Smooth muscle cell (in vitro differentiated cells): ENCODE measurements at regions not wholly inside any gene's neighbourhood (a gene's known extent, or its start where the extent isn't known, plus 50 kb on each side); places are given as distances from the start of the nearest gene placed in this dataset.

Experiments
- DNase-seq: peaks from one replicate; lab custom pipeline; 2025; ENCODE audit not compliant: unreplicated experiment; lab: John Stamatoyannopoulos, UW
- H2AFZ ChIP-seq: fragments of 200-600 bp; sonication (generic); 2 replicates; pipeline ENCODE4 v1.6.0; 2016; ENCODE audit warnings: antibody characterized with exemption, low read depth, mild to moderate bottlenecking
- H3F3A ChIP-seq: fragments of 200-600 bp; sonication (generic); 2 replicates; pipeline ENCODE4 v1.6.0; 2017; ENCODE audit warnings: antibody characterized with exemption, low read depth
- H3K27ac ChIP-seq: fragments of 200-600 bp; sonication (generic); 2 replicates; pipeline ENCODE4 v1.5.1; 2016; ENCODE audit warnings: low read depth, mild to moderate bottlenecking
- H3K27me3 ChIP-seq: fragments of 200-600 bp; sonication (generic); 2 replicates; pipeline ENCODE4 v1.6.1; 2016; ENCODE audit warnings: low read depth, mild to moderate bottlenecking
- H3K36me3 ChIP-seq: fragments of 200-600 bp; sonication (generic); 2 replicates; pipeline ENCODE4 v1.5.1; 2016; ENCODE audit warnings: low read depth
- H3K4me1 ChIP-seq: fragments of 200-600 bp; sonication (generic); 2 replicates; pipeline ENCODE4 v1.5.1; 2016; ENCODE audit warnings: low read depth
- H3K4me2 ChIP-seq: fragments of 200-600 bp; sonication (generic); 2 replicates; pipeline ENCODE4 v1.6.0; 2016; ENCODE audit warnings: mild to moderate bottlenecking
- H3K4me3 ChIP-seq: fragments of 200-600 bp; sonication (generic); 2 replicates; pipeline ENCODE4 v1.5.1; 2016; ENCODE audit warnings: mild to moderate bottlenecking
- H3K79me2 ChIP-seq: fragments of 200-600 bp; sonication (generic); 2 replicates; pipeline ENCODE4 v1.6.0; 2016; ENCODE audit warnings: low read depth, mild to moderate bottlenecking
- H3K9ac ChIP-seq: fragments of 200-600 bp; sonication (generic); 2 replicates; pipeline ENCODE4 v1.6.0; 2016; ENCODE audit warnings: low read depth
- H3K9me3 ChIP-seq: fragments of 200-600 bp; sonication (generic); replicated peaks from 2 replicates; pipeline ENCODE4 v1.5.1; 2016; ENCODE audit warnings: low read depth
- H4K20me1 ChIP-seq: fragments of 200-600 bp; sonication (generic); 2 replicates; pipeline ENCODE4 v1.6.0; 2016; ENCODE audit warnings: low read depth
- WGBS: methylation state at CpG from one replicate; pipeline ENCODE4 v1.1.7; 2016; ENCODE audit warnings: low lambda C conversion rate; 5-methylcytosine and 5-hydroxymethylcytosine counted together
- TF ChIP-seq, protein P1 (sequence below): fragments of 200-600 bp; sonication (generic); IDR thresholded peaks from 2 replicates; pipeline ENCODE4 v1.5.1; 2017; ENCODE audit warnings: borderline replicate concordance, mild to moderate bottlenecking, antibody characterized with exemption; ENCODE audit not compliant: insufficient read depth, poor library complexity, severe bottlenecking

DNA sequence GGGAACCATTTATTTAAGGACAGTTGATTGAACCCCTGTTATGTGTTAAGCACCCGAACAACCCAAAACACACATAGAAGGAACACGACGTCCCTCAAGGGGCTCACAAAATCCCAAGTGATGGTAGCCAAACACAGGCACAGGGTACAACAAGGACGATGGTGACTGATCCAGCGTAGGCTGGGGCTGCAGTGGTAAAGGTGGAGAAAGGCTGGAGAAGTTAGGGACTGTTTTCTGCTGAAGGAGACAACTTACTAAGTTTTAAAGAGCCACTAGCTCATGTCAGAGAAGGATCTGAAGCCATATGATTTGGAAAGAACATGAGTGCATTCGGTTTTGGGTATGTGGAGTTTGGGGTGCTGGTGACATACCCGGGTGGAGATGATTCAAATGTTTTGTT is 229.6 kb upstream of the TNRC6C start:
- peaks cover 5% of the 10 kb centered on the region for H3K9me3 ChIP-seq
- 92% methylated on average over 7 of the region's 7 CpGs for WGBS

DNA sequence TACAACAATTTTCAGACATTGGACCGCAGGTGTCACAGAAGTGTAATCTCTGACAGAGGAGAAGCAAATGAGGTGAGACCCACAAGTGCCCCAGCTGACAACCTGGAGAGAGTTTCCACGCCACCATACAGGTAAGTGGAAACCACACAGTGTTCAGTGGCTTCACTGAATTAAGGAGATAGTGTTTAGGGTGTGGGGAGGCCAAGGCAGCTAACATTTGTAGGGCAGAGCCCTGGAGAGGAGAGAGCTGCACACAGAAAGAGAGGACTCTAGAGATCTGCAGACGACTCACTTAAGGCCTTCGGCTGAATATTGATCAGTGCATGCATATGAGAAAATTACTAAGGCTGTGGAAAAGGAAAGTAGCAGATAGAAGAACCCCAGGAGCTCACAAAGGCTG is 228.9 kb upstream of the TNRC6C start:
- H3K4me1 ChIP-seq, result peaks cover 7% of the 10 kb centered on the region
- TF ChIP-seq, protein P1, sequence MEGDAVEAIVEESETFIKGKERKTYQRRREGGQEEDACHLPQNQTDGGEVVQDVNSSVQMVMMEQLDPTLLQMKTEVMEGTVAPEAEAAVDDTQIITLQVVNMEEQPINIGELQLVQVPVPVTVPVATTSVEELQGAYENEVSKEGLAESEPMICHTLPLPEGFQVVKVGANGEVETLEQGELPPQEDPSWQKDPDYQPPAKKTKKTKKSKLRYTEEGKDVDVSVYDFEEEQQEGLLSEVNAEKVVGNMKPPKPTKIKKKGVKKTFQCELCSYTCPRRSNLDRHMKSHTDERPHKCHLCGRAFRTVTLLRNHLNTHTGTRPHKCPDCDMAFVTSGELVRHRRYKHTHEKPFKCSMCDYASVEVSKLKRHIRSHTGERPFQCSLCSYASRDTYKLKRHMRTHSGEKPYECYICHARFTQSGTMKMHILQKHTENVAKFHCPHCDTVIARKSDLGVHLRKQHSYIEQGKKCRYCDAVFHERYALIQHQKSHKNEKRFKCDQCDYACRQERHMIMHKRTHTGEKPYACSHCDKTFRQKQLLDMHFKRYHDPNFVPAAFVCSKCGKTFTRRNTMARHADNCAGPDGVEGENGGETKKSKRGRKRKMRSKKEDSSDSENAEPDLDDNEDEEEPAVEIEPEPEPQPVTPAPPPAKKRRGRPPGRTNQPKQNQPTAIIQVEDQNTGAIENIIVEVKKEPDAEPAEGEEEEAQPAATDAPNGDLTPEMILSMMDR, result no peak
- peaks cover 3% of the 10 kb centered on the region for H3K36me3 ChIP-seq
- H3K27ac ChIP-seq, result no peak overlapping the region
- H3K4me3 ChIP-seq, result no peak overlapping the region
- H3K27me3 ChIP-seq, result no peaks in the 10 kb centered on the region
- H3F3A ChIP-seq, result no peaks in the 10 kb centered on the region
- H3K9ac ChIP-seq, result no peak overlapping the region
- H3K79me2 ChIP-seq, result no peaks in the 10 kb centered on the region
- no peaks in the 10 kb centered on the region for H4K20me1 ChIP-seq
- no peak overlapping the region for H3K4me2 ChIP-seq
- no peak for DNase-seq
- H2AFZ ChIP-seq, result no peak overlapping the region
- WGBS, result 87% methylated on average over 4 of the region's 4 CpGs
- peaks cover 5% of the 10 kb centered on the region for H3K9me3 ChIP-seq

More for the DNA sequence above, 229.6 kb upstream of the TNRC6C start:
- Histone ChIP-seq H3K79me2 (no peaks in the 10 kb centered on the region), H3F3A (no peaks in the 10 kb centered on the region), H2AFZ (no peak overlapping the region), H3K27ac (no peak overlapping the region), H3K27me3 (no peaks in the 10 kb centered on the region), H3K36me3 (peaks cover 3% of the 10 kb centered on the region), H3K4me1 (no peaks in the 10 kb centered on the region), H3K4me2 (no peak overlapping the region), H3K4me3 (no peak overlapping the region), H4K20me1 (no peaks in the 10 kb centered on the region), H3K9ac (no peak overlapping the region)
- TF ChIP-seq, protein P1, result no peak
- DNase-seq, result no peak

DNA sequence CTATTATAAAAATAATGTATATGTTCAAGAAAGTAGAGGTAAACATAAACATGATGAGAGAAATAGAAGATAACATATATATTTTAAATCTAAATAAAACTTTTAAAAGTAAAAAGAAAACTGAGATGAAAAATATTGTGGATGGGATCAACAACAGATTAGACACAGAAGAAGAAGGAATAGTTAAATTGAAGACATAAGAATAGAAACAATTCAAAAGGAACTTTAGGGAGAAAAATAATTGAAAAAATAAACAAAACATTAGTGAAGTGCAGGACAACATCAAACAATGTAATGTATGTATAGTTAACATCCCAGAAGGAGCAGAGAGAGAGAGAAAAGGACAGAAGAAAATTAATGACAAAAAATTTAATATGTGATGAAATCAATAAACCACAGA is 228.1 kb upstream of the TNRC6C start:
- no peak overlapping the region for H3K4me3 ChIP-seq
- H3F3A ChIP-seq, result no peaks in the 10 kb centered on the region
- no peak for DNase-seq
- no peaks in the 10 kb centered on the region for H4K20me1 ChIP-seq
- H3K36me3 ChIP-seq, result peaks cover 3% of the 10 kb centered on the region
- H3K79me2 ChIP-seq, result no peaks in the 10 kb centered on the region
- H3K9me3 ChIP-seq, result peaks cover 5% of the 10 kb centered on the region
- H3K9ac ChIP-seq, result no peak overlapping the region
- H3K4me2 ChIP-seq, result no peak overlapping the region
- no peak overlapping the region for H3K27ac ChIP-seq
- H2AFZ ChIP-seq, result no peak overlapping the region
- no peaks in the 10 kb centered on the region for H3K27me3 ChIP-seq
- TF ChIP-seq, protein P1, result no peak
- H3K4me1 ChIP-seq, result peaks cover 15% of the 10 kb centered on the region

DNA sequence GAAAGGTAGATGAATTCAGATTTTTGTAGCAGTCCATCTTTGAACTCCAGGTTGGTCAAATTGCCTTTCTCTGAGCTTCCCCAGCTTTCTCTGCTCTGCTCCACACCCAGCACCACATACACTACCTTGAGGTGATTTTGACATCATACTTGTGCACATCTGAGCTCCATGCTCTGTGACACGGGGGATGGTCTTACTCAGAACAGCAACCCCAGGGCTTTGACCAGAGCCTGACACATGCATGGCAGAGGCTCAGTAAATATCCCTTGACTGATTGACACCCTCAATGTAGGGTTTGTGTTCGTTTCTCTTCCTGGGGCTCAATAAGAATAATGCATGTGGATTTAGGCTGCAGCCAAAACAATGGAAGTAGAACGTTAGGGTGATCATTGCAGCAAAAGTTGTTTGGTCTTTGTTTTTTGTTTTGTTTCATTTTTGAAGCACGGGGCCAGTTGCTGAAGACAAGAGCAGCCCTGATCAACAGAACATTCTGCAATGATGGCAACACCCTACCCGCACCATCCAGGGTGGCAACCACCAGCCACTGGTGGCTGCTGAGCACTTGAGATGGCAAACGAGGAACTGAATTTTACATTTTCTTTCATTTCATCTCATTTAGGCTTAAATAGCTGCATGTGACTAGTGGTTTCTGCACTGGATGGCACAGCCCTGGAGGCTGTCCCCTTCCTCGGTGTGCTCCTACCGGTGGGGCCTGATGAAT is 224.8 kb upstream of the TNRC6C start:
- Histone ChIP-seq H2AFZ (no peak overlapping the region), H3F3A (no peaks in the 10 kb centered on the region), H3K9me3 (peaks cover 5% of the 10 kb centered on the region), H3K36me3 (peaks cover 3% of the 10 kb centered on the region), H3K79me2 (no peaks in the 10 kb centered on the region), H3K27me3 (no peaks in the 10 kb centered on the region), H3K4me1 (peaks cover 33% of the 10 kb centered on the region), H4K20me1 (no peaks in the 10 kb centered on the region), H3K9ac (no peak overlapping the region), H3K4me3 (no peak overlapping the region), H3K27ac (no peak overlapping the region), H3K4me2 (no peak overlapping the region)
- DNase-seq, result no peak
- 95% methylated on average over 8 of the region's 8 CpGs for WGBS
- TF ChIP-seq, protein P1, result no peak
